ENCODE measurements at regions not wholly inside any gene's neighbourhood (a gene's known extent, or its start where the extent isn't known, plus 50 kb on each side); places are given as distances from the start of the nearest gene placed in this dataset.
A peak's percentile ranks its signal among the peaks of the same experiment; 100 is the strongest.

DNA sequence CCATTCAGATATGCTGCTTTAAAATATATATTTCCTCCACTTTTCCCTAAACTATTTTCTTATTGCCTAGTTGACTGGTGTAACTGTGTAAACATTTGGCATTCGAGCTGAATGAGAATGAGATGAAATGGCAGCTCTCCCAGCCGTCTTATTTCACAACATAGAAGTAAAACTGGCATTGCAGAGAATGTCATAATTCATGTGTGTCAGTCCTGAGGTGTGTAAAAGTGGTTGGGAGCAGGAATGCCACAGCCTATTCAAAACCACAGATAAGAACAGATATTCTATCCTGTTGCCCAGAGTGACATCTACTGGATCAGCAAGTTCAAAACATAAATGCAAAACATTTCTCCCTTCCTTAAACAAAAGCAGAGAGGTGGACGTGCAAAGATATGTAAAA, 565.5 kb upstream of the CHAC2 start:
- ATAC-seq (replicated peaks in 1 of 2) (no peak), DNase-seq (no peak)
- Mint-ChIP-seq H3K4me1 (ENCODE audit: low read depth) (no peaks in the 10 kb centered on the region), H3K36me3 (ENCODE audit: insufficient read depth in 2 of 2) (no peaks in the 10 kb centered on the region), H3K9me3 (peaks cover 0 to 1% of the 10 kb centered on the region in 2 donors), H3K4me3 (no peak overlapping the region), H3K27me3 (ENCODE audit: low read depth) (no peaks in the 10 kb centered on the region), H3K27ac (no peak overlapping the region)

DNA sequence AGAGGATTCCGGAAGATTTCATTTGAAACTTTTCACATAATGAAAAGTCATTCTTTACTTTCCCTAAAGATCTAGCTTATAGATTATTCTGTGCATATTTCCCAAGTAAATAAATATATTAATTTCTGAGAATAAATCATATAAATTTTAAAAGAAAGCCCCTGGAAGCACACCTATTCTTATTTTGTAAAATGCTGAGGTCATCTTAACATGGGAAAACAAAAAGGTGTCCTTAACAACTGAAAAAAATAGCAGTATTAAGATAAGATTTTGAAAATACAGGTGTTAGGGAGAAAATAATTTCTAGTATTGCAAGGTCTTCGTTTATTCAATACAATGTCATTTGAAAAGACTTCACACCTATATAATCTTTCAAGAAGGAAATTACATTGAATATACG, 567.5 kb upstream of the CHAC2 start:
- no peak for ATAC-seq (replicated peaks in 1 of 2)
- no peak for DNase-seq
- Mint-ChIP-seq H3K4me1 (ENCODE audit: low read depth) (no peaks in the 10 kb centered on the region), H3K4me3 (no peak overlapping the region), H3K36me3 (ENCODE audit: insufficient read depth in 2 of 2) (no peaks in the 10 kb centered on the region), H3K27ac (no peak overlapping the region), H3K9me3 (peaks cover 0 to 1% of the 10 kb centered on the region in 2 donors), H3K27me3 (ENCODE audit: low read depth) (no peaks in the 10 kb centered on the region)

DNA sequence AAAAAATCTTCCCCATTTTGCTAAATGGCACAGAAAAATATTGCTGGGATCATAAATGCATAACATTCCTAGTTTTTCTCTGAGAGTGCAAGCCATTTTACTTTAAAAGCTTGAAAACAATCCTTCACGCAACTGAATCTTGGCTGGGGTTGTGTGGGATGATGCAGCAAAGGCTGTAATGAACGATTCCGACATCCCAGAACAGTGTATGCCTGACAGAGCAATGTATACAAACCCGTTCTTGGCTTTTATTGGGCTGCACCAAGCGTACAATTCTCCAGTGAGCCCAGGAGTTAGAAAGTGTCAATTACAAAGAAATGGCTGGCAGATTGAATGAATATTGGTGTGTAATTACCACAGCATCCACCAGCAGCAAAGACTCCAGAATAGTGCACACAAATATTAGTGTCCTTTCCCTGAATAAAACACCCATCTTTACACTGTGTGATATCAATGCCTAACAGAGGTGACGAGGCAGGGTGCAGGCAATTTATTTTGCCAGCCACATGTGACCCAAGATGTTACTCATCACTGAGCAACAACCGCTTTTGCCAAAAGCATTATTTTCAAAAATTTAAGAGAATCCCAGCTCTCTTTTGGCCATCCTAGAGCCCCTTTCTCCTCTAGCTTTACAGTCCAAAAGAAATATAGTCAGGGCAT, 578.6 kb upstream of the CHAC2 start:
- H3K9me3 Mint-ChIP-seq, result no peaks in the 10 kb centered on the region
- no peak for DNase-seq
- ATAC-seq (replicated peaks in 1 of 2), result no peak
- no peak overlapping the region for H3K4me3 Mint-ChIP-seq
- no peaks in the 10 kb centered on the region for H3K36me3 Mint-ChIP-seq (ENCODE audit: insufficient read depth in 2 of 2)
- H3K27ac Mint-ChIP-seq, result no peak overlapping the region
- H3K27me3 Mint-ChIP-seq (ENCODE audit: low read depth), result no peaks in the 10 kb centered on the region
- H3K4me1 Mint-ChIP-seq (ENCODE audit: low read depth), result no peaks in the 10 kb centered on the region

DNA sequence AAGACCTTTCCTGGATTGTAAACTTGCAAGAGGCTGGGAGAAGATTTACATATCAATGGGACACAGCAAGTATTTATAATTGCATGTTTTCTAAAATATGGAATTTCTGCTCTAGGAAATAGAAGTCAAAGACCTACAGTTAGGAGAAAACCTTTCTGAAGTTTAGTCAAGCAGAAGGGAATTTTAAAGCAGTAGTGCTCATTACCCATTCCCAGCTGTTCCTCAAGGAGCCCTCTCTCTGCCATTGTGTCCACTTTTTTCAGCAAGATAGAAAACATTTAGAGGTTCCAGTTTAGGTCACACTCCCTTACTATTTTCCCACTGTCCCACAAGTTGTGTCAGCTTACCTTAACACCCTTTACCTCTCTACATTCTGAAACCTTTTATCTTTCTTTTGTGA, 584.0 kb upstream of the CHAC2 start:
- H3K9me3 Mint-ChIP-seq, result peaks cover 0 to 2% of the 10 kb centered on the region in 2 donors
- no peak for ATAC-seq (replicated peaks in 1 of 2)
- H3K36me3 Mint-ChIP-seq (ENCODE audit: insufficient read depth in 2 of 2), result no peaks in the 10 kb centered on the region
- no peak for DNase-seq
- H3K27me3 Mint-ChIP-seq (ENCODE audit: low read depth), result no peaks in the 10 kb centered on the region
- H3K4me3 Mint-ChIP-seq, result no peak overlapping the region
- H3K4me1 Mint-ChIP-seq (ENCODE audit: low read depth), result no peaks in the 10 kb centered on the region
- no peak overlapping the region for H3K27ac Mint-ChIP-seq

DNA sequence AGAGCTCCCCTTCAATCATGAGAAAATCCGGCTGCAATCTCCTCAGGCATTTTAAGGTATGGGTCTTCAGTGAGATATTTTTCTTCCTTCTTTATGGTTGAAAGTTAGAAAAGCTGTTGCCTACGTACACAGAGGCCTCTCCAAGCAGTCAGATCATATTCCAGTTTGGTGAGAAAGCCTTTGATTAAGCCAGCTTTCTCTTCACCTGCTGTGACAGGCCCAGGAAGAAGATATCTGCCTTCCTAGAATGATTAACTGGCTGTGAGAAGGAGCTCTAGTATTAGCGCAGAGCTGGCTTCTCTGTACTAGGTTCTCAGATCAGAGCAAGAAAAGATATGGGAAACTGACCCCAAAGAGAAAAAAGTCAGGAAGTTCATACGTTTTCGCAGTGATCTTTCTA, 585.0 kb upstream of the CHAC2 start:
- no peaks in the 10 kb centered on the region for H3K4me1 Mint-ChIP-seq (ENCODE audit: low read depth)
- H3K36me3 Mint-ChIP-seq (ENCODE audit: insufficient read depth in 2 of 2), result no peaks in the 10 kb centered on the region
- ATAC-seq (replicated peaks in 1 of 2), result no peak
- peaks cover 0 to 2% of the 10 kb centered on the region in 2 donors for H3K9me3 Mint-ChIP-seq
- no peaks in the 10 kb centered on the region for H3K27me3 Mint-ChIP-seq (ENCODE audit: low read depth)
- H3K27ac Mint-ChIP-seq, result no peak overlapping the region
- no peak for DNase-seq
- no peak overlapping the region for H3K4me3 Mint-ChIP-seq

DNA sequence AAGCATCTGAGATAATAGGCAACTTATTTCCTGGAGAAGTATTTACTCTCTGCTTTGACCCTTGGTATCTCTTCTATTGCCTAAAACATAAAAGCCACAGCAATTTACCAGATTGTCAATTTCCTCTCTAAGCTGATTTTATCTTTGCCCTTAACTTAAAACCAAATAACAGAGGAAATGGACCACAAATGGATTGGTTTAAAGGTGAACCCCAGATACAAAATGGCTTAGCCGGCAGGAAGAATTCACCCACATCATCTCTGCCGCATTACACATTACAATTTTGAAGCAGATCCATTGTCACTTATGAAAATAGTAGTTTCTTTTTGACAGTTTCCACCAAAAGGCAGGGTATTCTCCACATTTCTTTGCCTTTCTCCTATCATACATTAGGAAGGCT, 585.8 kb upstream of the CHAC2 start:
- H3K27ac Mint-ChIP-seq, result peak overlapping the region; percentile 50

DNA sequence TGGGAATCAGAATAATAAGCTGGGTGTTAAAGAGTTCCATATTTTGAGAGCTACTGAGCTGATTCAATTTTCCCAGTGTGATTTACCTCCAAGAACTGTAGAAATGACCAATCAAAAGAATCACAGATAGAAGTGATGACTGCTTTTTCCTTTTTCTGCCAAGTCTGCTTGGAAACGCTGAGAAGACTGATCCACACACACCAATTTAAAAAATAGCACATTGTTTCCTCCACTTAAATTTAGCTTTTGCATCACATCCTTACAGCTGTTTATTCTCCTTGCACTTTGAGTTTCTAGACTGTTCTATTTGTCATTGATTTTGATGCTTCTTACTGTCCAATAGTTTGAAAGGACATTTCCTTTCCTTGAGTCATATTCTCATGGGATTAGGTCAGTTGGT, 590.3 kb upstream of the CHAC2 start:
- no peaks in the 10 kb centered on the region for H3K4me1 Mint-ChIP-seq (ENCODE audit: low read depth)
- ATAC-seq (replicated peaks in 1 of 2) (no peak), DNase-seq (no peak)
- no peak overlapping the region for H3K27ac Mint-ChIP-seq
- no peaks in the 10 kb centered on the region for H3K36me3 Mint-ChIP-seq (ENCODE audit: insufficient read depth in 2 of 2)
- no peak overlapping the region for H3K4me3 Mint-ChIP-seq
- peaks cover 2 to 7% of the 10 kb centered on the region in 2 donors for H3K9me3 Mint-ChIP-seq
- no peaks in the 10 kb centered on the region for H3K27me3 Mint-ChIP-seq (ENCODE audit: low read depth)

More for the DNA sequence above, 585.8 kb upstream of the CHAC2 start:
- no peak for ATAC-seq (replicated peaks in 1 of 2)
- Mint-ChIP-seq H3K36me3 (ENCODE audit: insufficient read depth in 2 of 2) (no peaks in the 10 kb centered on the region), H3K4me1 (ENCODE audit: low read depth) (no peaks in the 10 kb centered on the region), H3K27me3 (ENCODE audit: low read depth) (no peaks in the 10 kb centered on the region), H3K4me3 (no peak overlapping the region), H3K9me3 (peaks cover 0 to 2% of the 10 kb centered on the region in 2 donors)
- DNase-seq, result no peak

DNA sequence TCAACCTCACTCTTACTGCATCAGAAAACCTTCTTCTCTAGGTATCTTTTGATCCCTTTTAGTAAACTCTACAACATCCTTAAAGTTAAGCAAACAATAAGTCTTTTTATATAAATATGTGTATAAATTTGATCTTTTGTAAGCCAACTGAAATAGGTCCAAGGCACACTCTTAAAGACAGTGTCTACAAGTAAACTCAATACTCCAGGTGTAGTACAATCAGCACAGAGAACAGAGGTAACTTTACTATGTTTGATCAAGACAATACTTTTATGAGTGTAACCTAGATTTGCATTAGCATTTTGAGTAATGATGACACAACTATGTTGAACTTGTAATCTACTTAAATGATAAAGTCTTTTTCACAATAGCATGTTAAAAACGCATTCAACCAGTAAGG, 593.1 kb upstream of the CHAC2 start:
- H3K9me3 Mint-ChIP-seq, result peaks cover 2 to 5% of the 10 kb centered on the region in 2 donors
- ATAC-seq (replicated peaks in 1 of 2), result no peak
- DNase-seq, result no peak
- no peaks in the 10 kb centered on the region for H3K36me3 Mint-ChIP-seq (ENCODE audit: insufficient read depth in 2 of 2)
- no peaks in the 10 kb centered on the region for H3K27me3 Mint-ChIP-seq (ENCODE audit: low read depth)
- no peaks in the 10 kb centered on the region for H3K4me1 Mint-ChIP-seq (ENCODE audit: low read depth)
- no peak overlapping the region for H3K27ac Mint-ChIP-seq
- H3K4me3 Mint-ChIP-seq, result no peak overlapping the region

DNA sequence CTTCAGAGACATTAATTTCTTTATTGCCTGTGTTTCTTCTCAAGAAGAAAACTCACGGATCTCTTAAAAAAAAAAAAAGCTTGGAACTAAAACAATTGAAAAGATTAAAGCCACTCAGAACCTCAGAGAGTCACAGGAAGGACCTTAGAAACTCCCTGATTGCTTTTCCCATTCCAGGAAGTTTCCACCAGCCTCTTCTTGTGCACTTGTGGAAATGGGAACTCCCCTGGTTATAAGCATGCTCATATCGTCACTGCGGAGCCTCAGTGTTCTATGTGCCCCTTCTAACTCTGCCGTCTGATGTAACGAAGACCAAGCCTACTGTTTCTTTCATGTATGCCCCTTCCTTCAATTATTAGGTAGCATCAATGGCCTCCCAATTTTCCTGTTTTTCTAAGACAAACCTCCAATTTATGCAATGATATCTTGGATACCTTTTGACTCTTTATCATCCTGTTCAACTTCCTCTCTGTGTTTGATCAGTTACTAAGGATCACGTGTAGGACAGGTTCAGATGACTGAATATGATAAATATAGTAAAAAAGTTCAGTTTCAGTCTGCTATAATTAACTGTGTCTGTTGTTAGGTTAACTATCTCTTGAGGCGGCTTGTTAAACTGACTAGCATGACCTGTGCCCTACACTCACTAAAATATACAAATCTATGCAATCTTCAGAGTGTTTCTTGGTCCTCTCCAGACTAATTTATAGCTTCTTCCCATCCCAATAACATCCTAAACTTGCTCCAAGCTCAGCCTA, 593.7 kb upstream of the CHAC2 start:
- ATAC-seq (replicated peaks in 1 of 2), result no peak
- H3K4me1 Mint-ChIP-seq (ENCODE audit: low read depth), result no peaks in the 10 kb centered on the region

DNA sequence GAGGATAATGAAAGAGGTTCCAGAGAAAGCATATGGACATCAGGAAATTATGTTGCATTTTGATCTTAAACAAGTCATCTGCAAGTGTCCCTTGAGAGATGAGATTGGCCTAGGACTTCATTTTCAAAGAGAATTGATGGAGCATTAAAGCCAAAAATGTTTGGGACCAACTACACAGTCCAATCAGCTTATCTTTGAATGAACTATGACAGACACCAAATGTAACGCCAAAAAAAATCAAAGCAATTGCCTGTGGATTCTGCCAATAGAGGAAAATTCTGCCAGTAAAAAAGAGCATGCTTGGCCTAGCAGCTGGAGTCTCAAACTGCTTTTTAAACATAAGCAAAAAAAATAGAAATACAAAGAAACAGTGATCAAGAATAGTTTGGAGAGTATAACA, 594.5 kb upstream of the CHAC2 start:
- Mint-ChIP-seq H3K27me3 (ENCODE audit: low read depth) (no peaks in the 10 kb centered on the region), H3K4me1 (ENCODE audit: low read depth) (no peaks in the 10 kb centered on the region), H3K4me3 (no peak overlapping the region), H3K36me3 (ENCODE audit: insufficient read depth in 2 of 2) (no peaks in the 10 kb centered on the region), H3K9me3 (peaks cover 2 to 5% of the 10 kb centered on the region in 2 donors), H3K27ac (no peak overlapping the region)
- ATAC-seq (replicated peaks in 1 of 2), result no peak
- DNase-seq, result no peak

More for the DNA sequence above, 593.7 kb upstream of the CHAC2 start:
- no peaks in the 10 kb centered on the region for H3K36me3 Mint-ChIP-seq (ENCODE audit: insufficient read depth in 2 of 2)
- H3K4me3 Mint-ChIP-seq, result no peak overlapping the region
- H3K27ac Mint-ChIP-seq, result no peak overlapping the region
- DNase-seq, result no peak
- peaks cover 2 to 5% of the 10 kb centered on the region in 2 donors for H3K9me3 Mint-ChIP-seq
- no peaks in the 10 kb centered on the region for H3K27me3 Mint-ChIP-seq (ENCODE audit: low read depth)

DNA sequence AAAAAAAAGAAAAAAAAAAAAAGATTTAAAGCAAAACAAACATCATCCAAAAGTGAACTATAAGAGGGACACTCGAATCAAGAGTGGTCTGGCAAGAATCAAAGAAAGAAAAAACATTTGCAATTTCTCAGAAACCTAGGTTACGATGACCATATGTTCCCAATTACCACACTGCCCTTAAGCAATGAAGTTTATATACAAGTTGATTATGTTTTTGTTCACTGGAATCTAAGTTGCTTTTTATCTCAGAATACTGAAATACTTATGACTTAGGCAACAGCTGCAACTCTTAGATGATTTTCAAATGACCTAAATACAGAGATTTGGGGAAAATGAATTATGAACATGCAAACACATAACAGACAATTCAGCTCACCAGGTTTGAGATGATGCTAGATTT, 597.1 kb upstream of the CHAC2 start:
- no peak for DNase-seq
- ATAC-seq (replicated peaks in 1 of 2), result no peak
- peaks cover 2 to 5% of the 10 kb centered on the region in 2 donors for H3K9me3 Mint-ChIP-seq
- H3K27me3 Mint-ChIP-seq (ENCODE audit: low read depth), result no peaks in the 10 kb centered on the region
- H3K27ac Mint-ChIP-seq, result no peak overlapping the region
- H3K36me3 Mint-ChIP-seq (ENCODE audit: insufficient read depth in 2 of 2), result no peaks in the 10 kb centered on the region
- no peak overlapping the region for H3K4me3 Mint-ChIP-seq
- H3K4me1 Mint-ChIP-seq (ENCODE audit: low read depth), result no peaks in the 10 kb centered on the region

DNA sequence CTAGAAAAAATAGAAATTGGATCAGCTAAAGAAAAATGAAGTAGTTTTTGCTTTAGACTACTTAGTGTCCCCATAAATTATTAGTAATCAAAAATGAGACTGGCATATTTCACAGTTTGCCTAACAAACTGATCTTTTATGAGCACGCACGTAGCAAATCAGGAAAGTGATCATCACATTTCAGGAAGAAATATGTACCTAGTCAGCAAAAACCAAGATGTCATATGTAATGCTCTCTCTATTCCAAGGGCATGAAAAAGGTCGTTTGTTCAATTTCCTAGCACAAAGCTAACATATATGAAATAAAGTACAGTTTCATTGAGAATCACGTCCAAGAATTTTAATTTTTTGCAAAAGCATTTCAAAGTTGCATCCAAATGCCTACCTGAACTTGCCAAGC, 600.4 kb upstream of the CHAC2 start:
- Mint-ChIP-seq H3K36me3 (ENCODE audit: insufficient read depth in 2 of 2) (peaks cover 0 to 2% of the 10 kb centered on the region in 2 donors), H3K4me1 (ENCODE audit: low read depth) (no peaks in the 10 kb centered on the region), H3K9me3 (peaks cover 0 to 2% of the 10 kb centered on the region in 2 donors), H3K27ac (no peak overlapping the region), H3K27me3 (ENCODE audit: low read depth) (no peaks in the 10 kb centered on the region), H3K4me3 (no peak overlapping the region)
- ATAC-seq (replicated peaks in 1 of 2), result no peak
- DNase-seq, result no peak

DNA sequence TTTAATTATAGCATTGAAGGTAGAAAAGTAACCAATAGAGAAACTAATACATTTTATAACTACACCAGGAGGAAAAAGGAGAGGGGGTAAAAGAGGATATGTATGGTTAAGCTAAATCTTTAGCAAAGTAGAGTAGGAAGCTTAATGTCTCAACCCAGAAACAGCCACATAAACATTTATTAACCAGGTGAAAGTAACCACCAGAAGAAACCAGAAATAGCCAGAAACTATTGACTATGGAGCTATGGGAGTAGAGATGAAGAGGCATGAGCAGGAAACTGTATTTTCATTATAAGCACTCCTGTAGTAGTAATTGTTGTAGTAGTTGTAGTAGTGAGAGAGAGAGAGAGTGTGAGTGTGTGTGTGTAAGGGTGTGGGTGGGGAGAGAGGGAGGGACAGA, 617.5 kb upstream of the CHAC2 start:
- no peak for ATAC-seq (replicated peaks in 1 of 2)
- no peak overlapping the region for H3K4me3 Mint-ChIP-seq
- peaks cover 0 to 4% of the 10 kb centered on the region in 2 donors for H3K9me3 Mint-ChIP-seq
- H3K27me3 Mint-ChIP-seq (ENCODE audit: low read depth), result no peaks in the 10 kb centered on the region
- H3K4me1 Mint-ChIP-seq (ENCODE audit: low read depth), result no peaks in the 10 kb centered on the region
- no peaks in the 10 kb centered on the region for H3K36me3 Mint-ChIP-seq (ENCODE audit: insufficient read depth in 2 of 2)
- no peak overlapping the region for H3K27ac Mint-ChIP-seq
- no peak for DNase-seq

DNA sequence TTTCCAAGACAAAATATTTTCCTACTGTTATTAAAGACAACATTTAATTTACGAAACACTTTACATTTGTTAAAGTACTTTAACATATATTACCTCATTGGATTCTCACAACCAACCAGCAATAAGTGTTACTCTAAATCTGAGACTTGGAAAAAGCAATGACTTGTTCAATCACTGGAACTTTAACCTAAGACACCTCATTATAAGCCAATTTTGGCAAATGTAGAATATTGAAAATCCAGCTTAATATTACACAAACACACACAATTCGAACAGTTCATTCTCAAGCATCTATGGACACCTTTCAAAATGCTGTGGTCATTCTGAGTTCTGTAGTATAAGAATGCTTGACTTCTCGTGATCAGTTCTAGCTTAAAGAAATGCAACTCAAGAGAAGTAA, 619.4 kb upstream of the CHAC2 start:
- Mint-ChIP-seq H3K4me3 (no peak overlapping the region), H3K27ac (no peak overlapping the region), H3K4me1 (ENCODE audit: low read depth) (no peaks in the 10 kb centered on the region), H3K9me3 (peaks cover 0 to 4% of the 10 kb centered on the region in 2 donors), H3K27me3 (ENCODE audit: low read depth) (no peaks in the 10 kb centered on the region), H3K36me3 (ENCODE audit: insufficient read depth in 2 of 2) (no peaks in the 10 kb centered on the region)
- no peak for ATAC-seq (replicated peaks in 1 of 2)
- no peak for DNase-seq

All from activated T-cell treated with anti-CD3 and anti-CD28 coated beads, Interleukin-2, amount 50 U/mL, for 72 hours (primary cell).